Mammary epithelial cell (primary cell): ENCODE measurements at regions not wholly inside any gene's neighbourhood (a gene's known extent, or its start where the extent isn't known, plus 50 kb on each side); places are given as distances from the start of the nearest gene placed in this dataset.

Source experiments
- CTCF ChIP-seq, 2 donors: IDR thresholded peaks in 1 of 2; conservative IDR thresholded peaks in 1 of 2; 2 replicates each; pipeline ENCODE4 v1.5.1; 2011 to 2012; ENCODE audit warnings: inconsistent platforms in 2 of 2, low read length in 2 of 2, mild to moderate bottlenecking in 2 of 2, control low read depth in 1 of 2, low read depth in 1 of 2; ENCODE audit not compliant: insufficient read depth in 1 of 2; ENCODE audit errors: extremely low read depth in 1 of 2
- EZH2 ChIP-seq: IDR thresholded peaks from 2 replicates; pipeline ENCODE4 v1.6.1; 2012; ENCODE audit warnings: low read length, inconsistent platforms, borderline replicate concordance

GRCh38 chr9:126050605-126050990 is 276.0 kb upstream of the MVB12B start:
- TF ChIP-seq CTCF (conservative IDR thresholded peaks at IDR 0.05 in 1 of 2, IDR thresholded peaks at IDR 0.05 in 1 of 2; ENCODE audit: extremely low read depth in 1 of 2, insufficient read depth in 1 of 2, low read depth in 1 of 2, low read length in 2 of 2) = no peak
- no peak for TF ChIP-seq EZH2
